ENCODE measurements at regions not wholly inside any gene's neighbourhood (a gene's known extent, or its start where the extent isn't known, plus 50 kb on each side); places are given as distances from the start of the nearest gene placed in this dataset.

DNA sequence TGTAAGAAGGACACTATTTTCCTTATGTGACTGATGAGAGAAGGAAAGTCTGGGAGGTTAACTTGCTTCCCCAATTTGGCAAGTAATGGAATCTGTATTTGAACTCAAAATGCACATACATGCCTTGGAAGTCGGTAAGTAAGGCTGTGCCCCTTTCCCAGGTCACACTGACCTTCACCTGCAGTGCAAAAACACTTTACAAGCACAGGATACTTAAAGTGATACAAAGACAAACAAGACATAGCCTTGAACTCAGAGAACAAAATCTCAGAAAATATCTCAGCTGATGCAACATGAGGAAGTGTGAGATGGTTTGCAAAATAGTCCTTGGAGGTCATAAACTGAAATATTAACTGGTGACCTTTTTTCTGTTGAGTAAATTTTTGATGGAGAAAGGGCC lies 251.1 kb downstream of the RAB38 start:
- Histone ChIP-seq H3K9me3 (no peaks in the 10 kb centered on the region), H3K4me1 (no peaks in the 10 kb centered on the region), H3K27ac (no peak overlapping the region), H3K4me3 (no peak overlapping the region), H3K27me3 (no peaks in the 10 kb centered on the region), H3K36me3 (no peaks in the 10 kb centered on the region)
- DNase-seq (ENCODE audit: low spot score in 2 of 2) = no peak
- TF ChIP-seq POLR2A (IDR thresholded peaks at IDR 0.05) (no peak), EP300 (IDR thresholded peaks at IDR 0.05) (no peak)
- TF ChIP-seq, protein P1, sequence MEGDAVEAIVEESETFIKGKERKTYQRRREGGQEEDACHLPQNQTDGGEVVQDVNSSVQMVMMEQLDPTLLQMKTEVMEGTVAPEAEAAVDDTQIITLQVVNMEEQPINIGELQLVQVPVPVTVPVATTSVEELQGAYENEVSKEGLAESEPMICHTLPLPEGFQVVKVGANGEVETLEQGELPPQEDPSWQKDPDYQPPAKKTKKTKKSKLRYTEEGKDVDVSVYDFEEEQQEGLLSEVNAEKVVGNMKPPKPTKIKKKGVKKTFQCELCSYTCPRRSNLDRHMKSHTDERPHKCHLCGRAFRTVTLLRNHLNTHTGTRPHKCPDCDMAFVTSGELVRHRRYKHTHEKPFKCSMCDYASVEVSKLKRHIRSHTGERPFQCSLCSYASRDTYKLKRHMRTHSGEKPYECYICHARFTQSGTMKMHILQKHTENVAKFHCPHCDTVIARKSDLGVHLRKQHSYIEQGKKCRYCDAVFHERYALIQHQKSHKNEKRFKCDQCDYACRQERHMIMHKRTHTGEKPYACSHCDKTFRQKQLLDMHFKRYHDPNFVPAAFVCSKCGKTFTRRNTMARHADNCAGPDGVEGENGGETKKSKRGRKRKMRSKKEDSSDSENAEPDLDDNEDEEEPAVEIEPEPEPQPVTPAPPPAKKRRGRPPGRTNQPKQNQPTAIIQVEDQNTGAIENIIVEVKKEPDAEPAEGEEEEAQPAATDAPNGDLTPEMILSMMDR (IDR thresholded peaks at IDR 0.05) = no peak
- 44 to 50% methylated on average over 1 of the region's 1 CpG for whole genome bisulfite sequencing, 2 donors

- no peak overlapping the region for H3K4me3 ChIP-seq
- H3K27ac ChIP-seq = no peak overlapping the region
- no peak for TF ChIP-seq POLR2A (IDR thresholded peaks at IDR 0.05)
- TF ChIP-seq, protein P1 (IDR thresholded peaks at IDR 0.05) = no peak
- no peak for TF ChIP-seq EP300 (IDR thresholded peaks at IDR 0.05)
- DNase-seq (ENCODE audit: low spot score in 2 of 2) = no peak
- no peaks in the 10 kb centered on the region for H3K9me3 ChIP-seq
- H3K4me1 ChIP-seq = no peaks in the 10 kb centered on the region
- H3K36me3 ChIP-seq = no peaks in the 10 kb centered on the region
- H3K27me3 ChIP-seq = no peaks in the 10 kb centered on the region
- 88 to 91% methylated on average over 3 of the region's 3 CpGs for WGBS, 2 donors
Observed at GRCh38 chr11:87917111-87917510, 258.1 kb downstream of the RAB38 start.

GRCh38 chr11:87909178-87909577 lies 266.1 kb downstream of the RAB38 start:
- no peaks in the 10 kb centered on the region for H3K9me3 ChIP-seq
- no peak overlapping the region for H3K4me3 ChIP-seq
- 79 to 89% methylated on average over 2 of the region's 2 CpGs for WGBS, 2 donors

DNA sequence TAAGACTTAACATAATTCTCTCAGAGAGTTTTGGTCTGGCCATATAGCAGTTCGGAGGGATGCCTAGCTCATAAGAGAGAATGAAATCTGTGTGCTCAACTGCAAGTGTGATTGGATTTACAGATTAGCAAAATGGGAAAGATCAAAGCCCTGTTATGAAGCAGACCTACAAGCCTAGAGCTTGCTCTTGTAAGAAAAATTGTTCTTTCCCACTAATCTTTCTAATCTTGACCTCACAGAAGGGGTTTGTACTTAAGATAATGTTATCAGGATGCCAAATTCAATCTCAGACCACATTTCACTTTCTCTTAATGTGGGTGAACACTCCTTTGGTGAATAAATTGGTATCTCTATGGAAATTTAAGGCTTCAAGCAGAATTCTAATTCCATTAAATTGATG lies 267.2 kb downstream of the RAB38 start:
- H3K36me3 ChIP-seq = no peaks in the 10 kb centered on the region
- H3K27ac ChIP-seq = no peak overlapping the region
- H3K4me3 ChIP-seq = no peak overlapping the region
- 70 to 82% methylated on average over 1 of the region's 1 CpG for WGBS, 2 donors
- H3K27me3 ChIP-seq = no peaks in the 10 kb centered on the region
- TF ChIP-seq EP300 (IDR thresholded peaks at IDR 0.05) (no peak), POLR2A (IDR thresholded peaks at IDR 0.05) (no peak)
- TF ChIP-seq, protein P1 (IDR thresholded peaks at IDR 0.05) = no peak
- no peaks in the 10 kb centered on the region for H3K4me1 ChIP-seq
- H3K9me3 ChIP-seq = no peaks in the 10 kb centered on the region
- DNase-seq (ENCODE audit: low spot score in 2 of 2) = no peak

More at GRCh38 chr11:87909178-87909577, 266.1 kb downstream of the RAB38 start:
- no peaks in the 10 kb centered on the region for H3K4me1 ChIP-seq
- H3K36me3 ChIP-seq = no peaks in the 10 kb centered on the region
- TF ChIP-seq, protein P1 (IDR thresholded peaks at IDR 0.05) = no peak
- TF ChIP-seq EP300 (IDR thresholded peaks at IDR 0.05) (no peak), POLR2A (IDR thresholded peaks at IDR 0.05) (no peak)
- H3K27me3 ChIP-seq = no peaks in the 10 kb centered on the region
- no peak overlapping the region for H3K27ac ChIP-seq
- no peak for DNase-seq (ENCODE audit: low spot score in 2 of 2)

DNA sequence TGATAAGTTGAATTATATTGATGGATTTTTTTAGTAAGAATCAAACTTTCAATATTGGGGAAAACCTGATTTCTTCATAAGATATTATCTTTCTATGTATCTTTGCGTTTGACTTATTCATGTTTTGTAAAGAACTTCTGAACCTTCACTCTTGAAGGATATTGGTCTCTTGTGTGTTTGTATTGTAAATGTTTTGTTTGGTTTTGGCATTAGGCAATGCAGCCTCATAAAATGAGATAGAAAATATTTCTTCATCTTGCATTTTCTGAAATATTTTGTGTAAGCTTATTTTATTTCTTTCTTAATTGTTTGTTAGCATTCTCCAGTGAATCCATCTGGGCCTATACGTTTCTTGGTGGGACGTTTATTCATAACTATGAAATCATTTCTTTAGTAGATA lies 271.9 kb downstream of the RAB38 start:
- H3K27me3 ChIP-seq = no peaks in the 10 kb centered on the region
- H3K27ac ChIP-seq = no peak overlapping the region
- H3K4me1 ChIP-seq = no peaks in the 10 kb centered on the region
- no peaks in the 10 kb centered on the region for H3K9me3 ChIP-seq
- WGBS, 2 donors = 53 to 71% methylated on average over 3 of the region's 3 CpGs
- no peaks in the 10 kb centered on the region for H3K36me3 ChIP-seq
- TF ChIP-seq POLR2A (IDR thresholded peaks at IDR 0.05) = no peak
- no peak for TF ChIP-seq EP300 (IDR thresholded peaks at IDR 0.05)
- TF ChIP-seq, protein P1 (IDR thresholded peaks at IDR 0.05) = no peak
- DNase-seq (ENCODE audit: low spot score in 2 of 2) = no peak
- no peak overlapping the region for H3K4me3 ChIP-seq

All from tibial nerve (tissue), 4 donors.